ENCODE measurements at regions not wholly inside any gene's neighbourhood (a gene's known extent, or its start where the extent isn't known, plus 50 kb on each side); places are given as distances from the start of the nearest gene placed in this dataset.

GRCh38 chr10:15453926-15454325 lies 82.8 kb upstream of the FAM171A1 start:
- no peaks in the 10 kb centered on the region for H3F3A ChIP-seq (replicated peaks; ENCODE audit: insufficient read depth)
- H3K27me3 ChIP-seq (ENCODE audit: insufficient read depth) = no peaks in the 10 kb centered on the region; the same call in 1 of the 2 replicates
- H3K36me3 ChIP-seq (replicated peaks in 1 of 2; ENCODE audit: control insufficient read depth in 1 of 2, insufficient read depth in 2 of 2, low read length in 1 of 2) = no peaks in the 10 kb centered on the region
- no peak overlapping the region for H3K4me3 ChIP-seq (ENCODE audit: low read depth in 2 of 2, low read length in 1 of 2)
- POLR2A ChIA-PET = no interaction called here
- no peak for TF ChIP-seq FOXM1 (IDR thresholded peaks at IDR 0.05; ENCODE audit: low read depth)
- no peak for TF ChIP-seq POLR2AphosphoS5 (IDR thresholded peaks at IDR 0.05; ENCODE audit: low read depth, low read length)
- TF ChIP-seq USF2 (IDR thresholded peaks at IDR 0.05; ENCODE audit: borderline replicate concordance, low read depth, low read length) = no peak
- TF ChIP-seq FOSL2 (IDR thresholded peaks at IDR 0.05; ENCODE audit: borderline replicate concordance, low read depth) = no peak
- no peak for TF ChIP-seq GATA2 (CRISPR knock-in tag; IDR thresholded peaks at IDR 0.05)
- CTCF ChIA-PET = no interaction called here
- no peaks in the 10 kb centered on the region for H3K9me3 ChIP-seq
- no peaks in the 10 kb centered on the region for H3K9me2 ChIP-seq
- no peak overlapping the region for H2AFZ ChIP-seq (ENCODE audit: low read depth)
- no peak overlapping the region for H3K4me2 ChIP-seq
- H3K79me2 ChIP-seq (ENCODE audit: insufficient read depth) = no peaks in the 10 kb centered on the region
- H3K9ac ChIP-seq = no peak overlapping the region
- no peaks in the 10 kb centered on the region for H4K20me1 ChIP-seq (ENCODE audit: insufficient read depth)
- no peak for DNase-seq
- H3K27ac ChIP-seq (ENCODE audit: low read depth in 2 of 2, low read length in 1 of 2) = no peak overlapping the region
- 14% methylated on average over 1 of the region's 3 CpGs for WGBS (ENCODE audit: low lambda C conversion rate)
- H3K4me1 ChIP-seq (ENCODE audit: control insufficient read depth in 1 of 2, insufficient read depth in 2 of 2, low read depth in 1 of 2, low read length in 1 of 2) = no peaks in the 10 kb centered on the region

DNA sequence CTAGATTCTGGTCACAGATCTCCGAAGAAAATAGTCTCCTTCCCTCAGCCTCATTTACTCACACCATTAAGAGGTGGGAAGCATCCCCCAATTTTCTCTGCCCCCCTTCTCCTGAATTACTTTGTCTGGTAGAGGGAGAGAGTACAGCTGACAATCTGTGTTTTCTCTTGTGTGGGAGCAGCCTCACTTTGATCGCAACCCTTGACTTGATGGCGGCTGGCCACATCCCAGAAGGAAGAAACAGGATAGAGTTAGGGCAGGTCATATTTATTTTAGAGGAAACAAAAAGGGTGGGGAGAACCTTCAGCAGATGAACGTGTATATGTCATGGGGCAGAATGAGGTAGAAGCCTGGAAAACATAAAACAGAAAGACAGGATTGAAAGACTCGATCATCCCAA lies 82.4 kb upstream of the FAM171A1 start:
- 49% methylated on average over 5 of the region's 5 CpGs for WGBS (ENCODE audit: low lambda C conversion rate)
- CTCF ChIA-PET = interaction anchor here (0.7 to 1.2 kb wide), 3 partner anchors 14 to 40 kb away, joined by 3 to 4 read pairs (median 3); no protein-coding TSS in a partner anchor
- POLR2A ChIA-PET = no interaction called here
- no peak for DNase-seq
- Histone ChIP-seq H3K9me3 (no peaks in the 10 kb centered on the region), H3K9ac (no peak overlapping the region), H2AFZ (ENCODE audit: low read depth) (no peak overlapping the region), H3K79me2 (ENCODE audit: insufficient read depth) (no peaks in the 10 kb centered on the region), H3K4me3 (ENCODE audit: low read depth in 2 of 2, low read length in 1 of 2) (no peak overlapping the region), H3K36me3 (replicated peaks in 1 of 2; ENCODE audit: control insufficient read depth in 1 of 2, insufficient read depth in 2 of 2, low read length in 1 of 2) (no peaks in the 10 kb centered on the region), H3K27me3 (ENCODE audit: insufficient read depth) (no peaks in the 10 kb centered on the region; the same call in 1 of the 2 replicates), H3K9me2 (no peaks in the 10 kb centered on the region), H3F3A (replicated peaks; ENCODE audit: insufficient read depth) (no peaks in the 10 kb centered on the region), H3K4me1 (ENCODE audit: control insufficient read depth in 1 of 2, insufficient read depth in 2 of 2, low read depth in 1 of 2, low read length in 1 of 2) (no peaks in the 10 kb centered on the region), H3K27ac (ENCODE audit: low read depth in 2 of 2, low read length in 1 of 2) (no peak overlapping the region), H4K20me1 (ENCODE audit: insufficient read depth) (no peaks in the 10 kb centered on the region), H3K4me2 (no peak overlapping the region)
- TF ChIP-seq, protein P1, sequence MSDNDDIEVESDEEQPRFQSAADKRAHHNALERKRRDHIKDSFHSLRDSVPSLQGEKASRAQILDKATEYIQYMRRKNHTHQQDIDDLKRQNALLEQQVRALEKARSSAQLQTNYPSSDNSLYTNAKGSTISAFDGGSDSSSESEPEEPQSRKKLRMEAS (IDR thresholded peaks at IDR 0.05; ENCODE audit: low read depth) = no peak
- no peak for TF ChIP-seq FOXM1 (IDR thresholded peaks at IDR 0.05; ENCODE audit: low read depth)
- no peak for TF ChIP-seq CHD2 (IDR thresholded peaks at IDR 0.05; ENCODE audit: low read length, partially characterized antibody)
- TF ChIP-seq TEAD4 (IDR thresholded peaks at IDR 0.05; ENCODE audit: borderline replicate concordance, insufficient read depth) = no peak
- TF ChIP-seq JUND (IDR thresholded peaks at IDR 0.05) = no peak
- no peak for TF ChIP-seq NRF1 (IDR thresholded peaks at IDR 0.05; ENCODE audit: low read depth, low read length)
- no peak for TF ChIP-seq NFIC (IDR thresholded peaks at IDR 0.05; ENCODE audit: borderline replicate concordance)
- TF ChIP-seq USF2 (IDR thresholded peaks at IDR 0.05; ENCODE audit: borderline replicate concordance, low read depth, low read length) = no peak
- TF ChIP-seq TCF12 (IDR thresholded peaks at IDR 0.05) = no peak
- no peak for TF ChIP-seq GABPA (IDR thresholded peaks at IDR 0.05; ENCODE audit: low read depth)
- TF ChIP-seq EZH2phosphoT487 (IDR thresholded peaks at IDR 0.05; ENCODE audit: borderline replicate concordance, low read depth) = no peak
- no peak for TF ChIP-seq MXI1 (IDR thresholded peaks at IDR 0.05; ENCODE audit: low read depth, low read length)
- no peak for TF ChIP-seq SIN3A (IDR thresholded peaks at IDR 0.05; ENCODE audit: borderline replicate concordance, low read depth, low read length)
- TF ChIP-seq GATA2 (CRISPR knock-in tag; IDR thresholded peaks at IDR 0.05) = no peak

Measured in SK-N-SH (cell line).